GM18505 (cell line): ENCODE measurements at regions not wholly inside any gene's neighbourhood (a gene's known extent, or its start where the extent isn't known, plus 50 kb on each side); places are given as distances from the start of the nearest gene placed in this dataset.

Experiments used
- ATAC-seq: cut with Tn5 transposase; IDR thresholded peaks from one replicate; pipeline ENCODE4 v1.9.1; 2021; ENCODE audit not compliant: unreplicated experiment
- POLR2A ChIP-seq: IDR thresholded peaks from 4 replicates; pipeline ENCODE4 v1.6.1; 2011; ENCODE audit warnings: borderline replicate concordance; ENCODE audit not compliant: insufficient read depth, insufficient read length; ENCODE audit errors: extremely low read depth

GRCh38 chr2:157184161-157184895 is 73.2 kb upstream of the GALNT5 start:
- no peak for ATAC-seq
- TF ChIP-seq POLR2A = no peak

GRCh38 chr2:157185476-157186227 is 71.9 kb upstream of the GALNT5 start:
- ATAC-seq = no peak
- no peak for TF ChIP-seq POLR2A

- no peak for TF ChIP-seq POLR2A
- no peak for ATAC-seq
Observed at GRCh38 chr2:157190151-157190550, 67.4 kb upstream of the GALNT5 start.

GRCh38 chr2:157191186-157191585 is 66.3 kb upstream of the GALNT5 start:
- no peak for TF ChIP-seq POLR2A
- no peak for ATAC-seq

GRCh38 chr2:157192445-157193423 is 64.8 kb upstream of the GALNT5 start:
- TF ChIP-seq POLR2A = no peak
- ATAC-seq = peak; percentile 85

GRCh38 chr2:157193461-157193860 is 64.0 kb upstream of the GALNT5 start:
- no peak for TF ChIP-seq POLR2A
- ATAC-seq = no peak

GRCh38 chr2:157194097-157194688 is 63.3 kb upstream of the GALNT5 start:
- TF ChIP-seq POLR2A = no peak
- ATAC-seq = peak; percentile 45

GRCh38 chr2:157194844-157195243 is 62.7 kb upstream of the GALNT5 start:
- no peak for TF ChIP-seq POLR2A
- ATAC-seq = no peak

- TF ChIP-seq POLR2A = no peak
- ATAC-seq = no peak
Observed at GRCh38 chr2:157196956-157197355, 60.5 kb upstream of the GALNT5 start.

- no peak for TF ChIP-seq POLR2A
- no peak for ATAC-seq
Observed at GRCh38 chr2:157197848-157198247, 59.7 kb upstream of the GALNT5 start.

GRCh38 chr2:157203651-157204050 is 53.9 kb upstream of the GALNT5 start:
- no peak for TF ChIP-seq POLR2A
- no peak for ATAC-seq

GRCh38 chr2:157204401-157204800 is 53.1 kb upstream of the GALNT5 start:
- ATAC-seq = no peak
- no peak for TF ChIP-seq POLR2A

GRCh38 chr2:157206916-157207315 is 50.6 kb upstream of the GALNT5 start:
- no peak for ATAC-seq
- TF ChIP-seq POLR2A = no peak
